HepG2 (cell line): ENCODE measurements at regions not wholly inside any gene's neighbourhood (a gene's known extent, or its start where the extent isn't known, plus 50 kb on each side); places are given as distances from the start of the nearest gene placed in this dataset.

ENCODE experiments used
- AGO2 ChIP-seq: fragments of 200-400 bp; formaldehyde crosslinking; optimal IDR thresholded peaks from 2 replicates; pipeline ENCODE3; 2017; ENCODE audit warnings: mild to moderate bottlenecking, low read depth, low read length, moderate library complexity
- CAMTA2 ChIP-seq: sonication (generic); formaldehyde crosslinking; IDR thresholded peaks from 2 replicates; pipeline ENCODE4 v1.4.0; 2020; ENCODE audit warnings: mild to moderate bottlenecking, missing genetic modification reagents, borderline replicate concordance
- CCDC6 ChIP-seq: sonication (generic); formaldehyde crosslinking; IDR thresholded peaks from 2 replicates; pipeline ENCODE4 v1.8.1; 2022; ENCODE audit warnings: mild to moderate bottlenecking, missing genetic modification reagents, moderate library complexity
- MZF1 ChIP-seq: sonication (generic); formaldehyde crosslinking; IDR thresholded peaks from 2 replicates; pipeline ENCODE4 v1.8.1; 2023; ENCODE audit warnings: mild to moderate bottlenecking, missing genetic modification reagents, borderline replicate concordance
- RFX5 ChIP-seq: IDR thresholded peaks from 2 replicates; pipeline ENCODE4 v1.6.1; 2011; ENCODE audit warnings: low read depth, low read length, improper control_type of control experiment
- SALL2 ChIP-seq: sonication (generic); formaldehyde crosslinking; IDR thresholded peaks from 2 replicates; pipeline ENCODE4 v1.8.1; 2023; ENCODE audit warnings: mild to moderate bottlenecking, missing genetic modification reagents, inconsistent platforms
- SMAD3 ChIP-seq: sonication (generic); formaldehyde crosslinking; IDR thresholded peaks from 2 replicates; pipeline ENCODE4 v1.4.0; 2020; ENCODE audit warnings: missing genetic modification reagents
- SUZ12 ChIP-seq: fragments of 150-350 bp; IDR thresholded peaks from 2 replicates; pipeline ENCODE4 v1.6.1; 2014; ENCODE audit warnings: low read depth, low read length
- THAP9 ChIP-seq: sonication (generic); formaldehyde crosslinking; IDR thresholded peaks from 2 replicates; pipeline ENCODE4; 2020; ENCODE audit warnings: missing genetic modification reagents, mild to moderate bottlenecking, borderline replicate concordance
- UBTF ChIP-seq: sonication (generic); formaldehyde crosslinking; IDR thresholded peaks from 2 replicates; pipeline ENCODE4 v1.4.0; 2020; ENCODE audit warnings: mild to moderate bottlenecking, missing genetic modification reagents
- ZFP90 ChIP-seq: sonication (generic); formaldehyde crosslinking; IDR thresholded peaks from 2 replicates; pipeline ENCODE4 v1.8.0; 2022; ENCODE audit warnings: missing genetic modification reagents, mild to moderate bottlenecking, inconsistent platforms, borderline replicate concordance
- ZFX ChIP-seq: sonication (generic); formaldehyde crosslinking; IDR thresholded peaks from 2 replicates; pipeline ENCODE4 v1.4.0; 2020; ENCODE audit warnings: mild to moderate bottlenecking, low read depth, missing genetic modification reagents, moderate library complexity
- ZNF383 ChIP-seq: sonication (generic); formaldehyde crosslinking; IDR thresholded peaks from 2 replicates; pipeline ENCODE4 v1.4.0; 2020; ENCODE audit warnings: missing genetic modification reagents, mild to moderate bottlenecking, borderline replicate concordance
- ZNF766 ChIP-seq: sonication (generic); formaldehyde crosslinking; IDR thresholded peaks from 2 replicates; pipeline ENCODE4 v1.5.0; 2020; ENCODE audit warnings: missing genetic modification reagents, borderline replicate concordance
- TF ChIP-seq, protein P1 (sequence below): IDR thresholded peaks from 2 replicates; pipeline ENCODE4 v1.6.1; 2016; ENCODE audit warnings: low read depth, control low read depth
- TF ChIP-seq, protein P2 (sequence below): sonication (generic); formaldehyde crosslinking; IDR thresholded peaks from 2 replicates; pipeline ENCODE4 v1.4.0; 2020; ENCODE audit warnings: missing genetic modification reagents

- TF ChIP-seq MZF1 (no peak), UBTF (peak; percentile 26; the same call in 1 of the 2 replicates), RFX5 (no peak), THAP9 (peak; percentile 26; the same call in 1 of the 2 replicates), SMAD3 (CRISPR knock-in tag) (peak; percentile 43; the same call in 1 of the 2 replicates), ZFX (CRISPR knock-in tag) (0 out of 2 replicates have a peak, but pooled peaks have one; percentile 1), CCDC6 (0 out of 2 replicates have a peak, but pooled peaks have one; percentile 36), SUZ12 (no peak), SALL2 (CRISPR knock-in tag) (no peak), AGO2 (no peak), ZNF766 (no peak), ZFP90 (0 out of 2 replicates have a peak, but pooled peaks have one; percentile 9), CAMTA2 (CRISPR knock-in tag) (no peak), ZNF383 (CRISPR knock-in tag) (no peak)
- TF ChIP-seq, protein P1, sequence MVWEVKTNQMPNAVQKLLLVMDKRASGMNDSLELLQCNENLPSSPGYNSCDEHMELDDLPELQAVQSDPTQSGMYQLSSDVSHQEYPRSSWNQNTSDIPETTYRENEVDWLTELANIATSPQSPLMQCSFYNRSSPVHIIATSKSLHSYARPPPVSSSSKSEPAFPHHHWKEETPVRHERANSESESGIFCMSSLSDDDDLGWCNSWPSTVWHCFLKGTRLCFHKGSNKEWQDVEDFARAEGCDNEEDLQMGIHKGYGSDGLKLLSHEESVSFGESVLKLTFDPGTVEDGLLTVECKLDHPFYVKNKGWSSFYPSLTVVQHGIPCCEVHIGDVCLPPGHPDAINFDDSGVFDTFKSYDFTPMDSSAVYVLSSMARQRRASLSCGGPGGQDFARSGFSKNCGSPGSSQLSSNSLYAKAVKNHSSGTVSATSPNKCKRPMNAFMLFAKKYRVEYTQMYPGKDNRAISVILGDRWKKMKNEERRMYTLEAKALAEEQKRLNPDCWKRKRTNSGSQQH (CRISPR knock-in tag) = no peak
- TF ChIP-seq, protein P2, sequence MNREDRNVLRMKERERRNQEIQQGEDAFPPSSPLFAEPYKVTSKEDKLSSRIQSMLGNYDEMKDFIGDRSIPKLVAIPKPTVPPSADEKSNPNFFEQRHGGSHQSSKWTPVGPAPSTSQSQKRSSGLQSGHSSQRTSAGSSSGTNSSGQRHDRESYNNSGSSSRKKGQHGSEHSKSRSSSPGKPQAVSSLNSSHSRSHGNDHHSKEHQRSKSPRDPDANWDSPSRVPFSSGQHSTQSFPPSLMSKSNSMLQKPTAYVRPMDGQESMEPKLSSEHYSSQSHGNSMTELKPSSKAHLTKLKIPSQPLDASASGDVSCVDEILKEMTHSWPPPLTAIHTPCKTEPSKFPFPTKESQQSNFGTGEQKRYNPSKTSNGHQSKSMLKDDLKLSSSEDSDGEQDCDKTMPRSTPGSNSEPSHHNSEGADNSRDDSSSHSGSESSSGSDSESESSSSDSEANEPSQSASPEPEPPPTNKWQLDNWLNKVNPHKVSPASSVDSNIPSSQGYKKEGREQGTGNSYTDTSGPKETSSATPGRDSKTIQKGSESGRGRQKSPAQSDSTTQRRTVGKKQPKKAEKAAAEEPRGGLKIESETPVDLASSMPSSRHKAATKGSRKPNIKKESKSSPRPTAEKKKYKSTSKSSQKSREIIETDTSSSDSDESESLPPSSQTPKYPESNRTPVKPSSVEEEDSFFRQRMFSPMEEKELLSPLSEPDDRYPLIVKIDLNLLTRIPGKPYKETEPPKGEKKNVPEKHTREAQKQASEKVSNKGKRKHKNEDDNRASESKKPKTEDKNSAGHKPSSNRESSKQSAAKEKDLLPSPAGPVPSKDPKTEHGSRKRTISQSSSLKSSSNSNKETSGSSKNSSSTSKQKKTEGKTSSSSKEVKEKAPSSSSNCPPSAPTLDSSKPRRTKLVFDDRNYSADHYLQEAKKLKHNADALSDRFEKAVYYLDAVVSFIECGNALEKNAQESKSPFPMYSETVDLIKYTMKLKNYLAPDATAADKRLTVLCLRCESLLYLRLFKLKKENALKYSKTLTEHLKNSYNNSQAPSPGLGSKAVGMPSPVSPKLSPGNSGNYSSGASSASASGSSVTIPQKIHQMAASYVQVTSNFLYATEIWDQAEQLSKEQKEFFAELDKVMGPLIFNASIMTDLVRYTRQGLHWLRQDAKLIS (CRISPR knock-in tag) = no peak
Observed at GRCh38 chr16:87543436-87544191, 50.8 kb upstream of the ZCCHC14 start (continued).
